Left lung (tissue), 4 donors: ENCODE measurements at regions not wholly inside any gene's neighbourhood (a gene's known extent, or its start where the extent isn't known, plus 50 kb on each side); places are given as distances from the start of the nearest gene placed in this dataset.

Experiments used
- ATAC-seq: fragments of 200-7000 bp; cut with Tn5 transposase; one replicate; pipeline ENCODE4 v1.9.1; 2020; ENCODE audit warnings: moderate library complexity
- DNase-seq, 4 donors: peaks; one replicate each; pipeline ENCODE4 v3.0.0-alpha.2; 2013 to 2020
- H3K27ac ChIP-seq, 2 donors: fragments of 200-600 bp; sonication (generic) in 1 of 2; one replicate each; pipeline versions ENCODE4 v1.5.0 to v1.8.0; 2020 to 2021
- H3K27me3 ChIP-seq, 2 donors: fragments of 200-600 bp; sonication (generic) in 1 of 2; one replicate each; pipeline versions ENCODE4 v1.5.0 to v1.8.0; 2020 to 2021
- H3K36me3 ChIP-seq, 2 donors: fragments of 200-600 bp; sonication (generic) in 1 of 2; one replicate each; pipeline versions ENCODE4 v1.5.0 to v1.8.0; 2020 to 2021
- H3K4me1 ChIP-seq, 2 donors: fragments of 200-600 bp; one replicate each; pipeline ENCODE4 v1.8.0; 2021
- H3K4me3 ChIP-seq, 2 donors: fragments of 200-600 bp; sonication (generic) in 1 of 2; one replicate each; pipeline versions ENCODE4 v1.5.0 to v1.8.0; 2020 to 2021; ENCODE audit warnings: mild to moderate bottlenecking in 1 of 2
- H3K9me3 ChIP-seq, 2 donors: fragments of 200-600 bp; sonication (generic) in 1 of 2; one replicate each; pipeline versions ENCODE4 v1.5.0 to v1.8.0; 2020 to 2021
- CTCF ChIP-seq, 2 donors: fragments of 200-600 bp; sonication (generic) in 1 of 2; IDR thresholded peaks; one replicate each; pipeline versions ENCODE4 v1.5.0 to v1.8.0; 2021; ENCODE audit warnings: antibody characterized with exemption in 2 of 2
- intact Hi-C, 2 donors: fragments of 100-400 bp; cut with DNase I; formaldehyde crosslinking; loops; one replicate each; pipeline versions ENCODE4 v1.11.2 to v1.14.2; 2022
- donor health status: DM: no; HTN: yes; CAD: no.
- donor health status: DM: no; HTN: no; CAD: no.

- no peak for TF ChIP-seq CTCF (IDR thresholded peaks at IDR 0.05)
- no peak overlapping the region for H3K4me3 ChIP-seq
- peaks cover 0 to 25% of the 10 kb centered on the region in 2 donors for H3K9me3 ChIP-seq
- ATAC-seq (no peak), DNase-seq (no peak)
- H3K27ac ChIP-seq = no peak overlapping the region
- H3K27me3 ChIP-seq = no peaks in the 10 kb centered on the region
- intact Hi-C loops = no loop called here
- no peaks in the 10 kb centered on the region for H3K4me1 ChIP-seq
- H3K36me3 ChIP-seq = no peaks in the 10 kb centered on the region
Measured at GRCh38 chr7:49618028-49618427, 155.4 kb upstream of the VWC2 start.

GRCh38 chr7:49623943-49624342 is 149.5 kb upstream of the VWC2 start:
- H3K9me3 ChIP-seq = peaks cover 0 to 20% of the 10 kb centered on the region in 2 donors
- no peaks in the 10 kb centered on the region for H3K27me3 ChIP-seq
- no peak overlapping the region for H3K4me3 ChIP-seq
- ATAC-seq = no peak
- DNase-seq = no peak
- intact Hi-C loops = no loop called here
- no peaks in the 10 kb centered on the region for H3K36me3 ChIP-seq
- no peak for TF ChIP-seq CTCF (IDR thresholded peaks at IDR 0.05)
- no peak overlapping the region for H3K27ac ChIP-seq
- H3K4me1 ChIP-seq = no peaks in the 10 kb centered on the region

- TF ChIP-seq CTCF (IDR thresholded peaks at IDR 0.05) = no peak
- no peaks in the 10 kb centered on the region for H3K36me3 ChIP-seq
- ATAC-seq (no peak), DNase-seq (no peak)
- no peaks in the 10 kb centered on the region for H3K4me1 ChIP-seq
- H3K9me3 ChIP-seq = peaks cover 0 to 18% of the 10 kb centered on the region in 2 donors
- intact Hi-C loops = no loop called here
- H3K4me3 ChIP-seq = no peak overlapping the region
- H3K27me3 ChIP-seq = no peaks in the 10 kb centered on the region
- no peak overlapping the region for H3K27ac ChIP-seq
Measured at GRCh38 chr7:49624611-49625010, 148.8 kb upstream of the VWC2 start.

GRCh38 chr7:49630513-49630912 is 142.9 kb upstream of the VWC2 start:
- Histone ChIP-seq H3K4me1 (no peaks in the 10 kb centered on the region), H3K36me3 (no peaks in the 10 kb centered on the region), H3K4me3 (no peak overlapping the region), H3K9me3 (no peaks in the 10 kb centered on the region), H3K27ac (no peak overlapping the region), H3K27me3 (no peaks in the 10 kb centered on the region)
- no peak for TF ChIP-seq CTCF (IDR thresholded peaks at IDR 0.05)
- ATAC-seq (no peak), DNase-seq (peak in 1 of 4 donors; percentile 24)
- intact Hi-C loops = no loop called here

- intact Hi-C loops = no loop called here
- H3K4me3 ChIP-seq = no peak overlapping the region
- DNase-seq = no peak
- no peak for TF ChIP-seq CTCF (IDR thresholded peaks at IDR 0.05)
- H3K4me1 ChIP-seq = no peaks in the 10 kb centered on the region
- H3K9me3 ChIP-seq = no peaks in the 10 kb centered on the region
- H3K36me3 ChIP-seq = no peaks in the 10 kb centered on the region
- no peaks in the 10 kb centered on the region for H3K27me3 ChIP-seq
- no peak overlapping the region for H3K27ac ChIP-seq
- no peak for ATAC-seq
Measured at GRCh38 chr7:49631071-49631815, 142.2 kb upstream of the VWC2 start.
